A549 (cell line): ENCODE measurements at regions not wholly inside any gene's neighbourhood (a gene's known extent, or its start where the extent isn't known, plus 50 kb on each side); places are given as distances from the start of the nearest gene placed in this dataset.
"Not testable (repeated sequence)": the region's sequence is repeated elsewhere in the genome, so short reads cannot be mapped to it uniquely, and the experiment has no call there.

Experiments
- ATAC-seq, 2 experiments: fragments of 200-7000 bp in 1 of 2; fragments of >200 bp in 1 of 2; cut with Nextera tagmentation in 1 of 2; cut with Tn5 transposase in 1 of 2; 3 replicates each; pipeline versions ENCODE4 v1.8.0 to v1.9.1; 2018 to 2020; ENCODE audit warnings: mild to moderate bottlenecking in 1 of 2, moderate library complexity in 1 of 2
- CTCF ChIA-PET: fragments of 300-600 bp; sonication (Branson Sonifier 250); formaldehyde crosslinking; extraction: SDS; loops from one replicate; lab custom pipeline; 2021; ENCODE audit warnings: antibody characterized with exemption, inconsistent platforms; lab: Yijun Ruan, JAX
- POLR2A ChIA-PET: fragments of 350-600 bp; formaldehyde crosslinking; extraction: SDS; loops from one replicate; lab custom pipeline; 2021; ENCODE audit warnings: antibody characterized with exemption, inconsistent platforms; lab: Yijun Ruan, JAX
- DNase-seq, 2 experiments: peaks; one replicate each; pipeline versions ENCODE4 v3.0.0 to v3.0.0-alpha.2; 2011 to 2016; ENCODE audit warnings: low read depth in 1 of 2, low spot score in 1 of 2
- FAIRE-seq: peaks from 2 replicates; lab custom pipeline; 2011; peaks lifted over from hg19 to GRCh38; lab: Jason Lieb, UNC
- H3K27ac ChIP-seq, 2 experiments: fragments of >200 bp; sonication (Bioruptor Twin); formaldehyde crosslinking; 3 replicates each; pipeline ENCODE4 v1.5.1; 2016 to 2017
- H3K4me1 ChIP-seq: fragments of >200 bp; sonication (Bioruptor Twin); formaldehyde crosslinking; 3 replicates; pipeline ENCODE4 v1.6.1; 2016
- H3K4me2 ChIP-seq: fragments of >200 bp; sonication (Bioruptor Twin); formaldehyde crosslinking; 3 replicates; pipeline ENCODE4 v1.6.1; 2016
- H3K4me3 ChIP-seq: fragments of >200 bp; sonication (Bioruptor Twin); formaldehyde crosslinking; 3 replicates; pipeline ENCODE4 v1.5.1; 2016
- H3K9me3 ChIP-seq: fragments of >200 bp; sonication (Bioruptor Twin); formaldehyde crosslinking; 3 replicates; pipeline ENCODE4 v1.6.1; 2016
- POLR2A ChIP-seq: IDR thresholded peaks from 2 replicates; pipeline ENCODE4 v1.6.1; 2012; ENCODE audit warnings: mild to moderate bottlenecking, low read length
- SMC3 ChIP-seq: fragments of >200 bp; sonication (Bioruptor Twin); formaldehyde crosslinking; IDR thresholded peaks from 3 replicates; pipeline ENCODE4 v1.6.1; 2018; ENCODE audit warnings: inconsistent platforms
- WGBS: methylation state at CpG from one replicate; pipeline ENCODE4 v1.1.6; 2017; ENCODE audit errors: missing lambda C conversion rate; 5-methylcytosine and 5-hydroxymethylcytosine counted together

DNA sequence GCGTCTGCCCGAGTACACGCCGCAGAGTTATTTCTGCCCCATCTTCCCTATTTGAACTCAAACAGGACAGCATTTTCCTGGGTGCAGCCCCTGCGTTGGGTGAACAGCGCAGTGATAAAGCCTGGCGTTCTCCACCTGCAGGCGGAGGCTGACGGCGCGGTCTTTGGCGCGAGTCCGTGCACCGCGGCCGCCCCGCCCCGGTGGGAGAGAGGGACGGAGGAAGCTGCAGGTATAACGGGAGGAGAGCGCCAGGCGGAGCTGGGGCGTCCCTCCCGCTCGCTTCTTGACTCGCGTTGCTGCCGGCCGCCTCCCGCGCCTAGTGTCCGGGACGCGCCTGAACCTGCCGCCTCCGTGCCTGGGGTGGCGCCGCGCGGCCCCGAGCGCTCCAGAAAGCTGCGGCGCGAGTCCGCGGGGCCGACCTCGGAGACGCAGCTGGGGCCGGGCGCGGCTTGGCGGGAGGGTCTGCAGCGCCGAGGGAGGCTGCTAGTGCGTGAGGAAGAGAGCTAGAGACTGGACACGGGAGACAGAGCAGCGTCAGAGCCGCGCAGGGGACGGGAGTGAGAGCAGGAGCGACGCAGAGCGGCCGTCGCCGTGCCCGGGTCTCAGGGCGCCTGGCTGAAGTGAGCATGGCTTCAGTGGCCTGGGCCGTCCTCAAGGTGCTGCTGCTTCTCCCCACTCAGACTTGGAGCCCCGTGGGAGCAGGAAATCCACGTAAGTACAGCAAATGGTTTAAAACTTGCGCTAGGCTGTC is 140.7 kb downstream of the SPATA31A7 start:
- Histone ChIP-seq H3K27ac (peak overlapping the region; percentile 65 to 80), H3K4me2 (peak overlapping the region; percentile 26; the same call in 1 of the 3 replicates), H3K4me3 (peak overlapping the region; percentile 40)
- POLR2A ChIA-PET, CTCF ChIA-PET, H3K9me3 ChIP-seq, FAIRE-seq, H3K4me1 ChIP-seq, DNase-seq: not testable (repeated sequence)
- 3% methylated on average over 18 of the region's 75 CpGs for WGBS
- TF ChIP-seq POLR2A (0 out of 2 replicates have a peak, but pooled peaks have one; percentile 10), SMC3 (0 out of 3 replicates have a peak, but pooled peaks have one; percentile 5)
- ATAC-seq, result peak in 1 of 2 experiments; percentile 82; a peak in 2 of 6 replicates

DNA sequence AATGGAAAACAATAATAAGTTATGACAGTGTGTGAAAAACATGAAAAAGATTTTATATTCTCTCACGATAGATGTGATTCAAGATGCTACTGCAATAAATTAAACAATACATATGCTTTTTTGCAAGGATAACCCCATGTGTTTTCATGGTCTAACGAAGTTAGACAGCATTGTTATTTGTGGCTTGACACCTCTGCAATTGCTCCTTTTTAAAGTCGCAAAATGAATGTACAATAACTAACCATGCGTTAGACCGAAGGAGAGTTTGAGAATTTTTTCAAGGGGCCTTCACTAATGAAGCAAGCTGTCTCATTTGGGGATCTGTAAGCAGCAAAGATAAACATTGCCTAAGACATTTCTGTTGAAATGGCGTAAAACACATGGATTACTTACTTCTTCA is 167.1 kb downstream of the SPATA31A7 start:
- H3K27ac ChIP-seq, H3K4me2 ChIP-seq, FAIRE-seq, DNase-seq, CTCF ChIA-PET, POLR2A ChIA-PET, H3K9me3 ChIP-seq, ATAC-seq, H3K4me1 ChIP-seq, H3K4me3 ChIP-seq: not testable (repeated sequence)
- WGBS, result 100% methylated on average over 2 of the region's 6 CpGs

DNA sequence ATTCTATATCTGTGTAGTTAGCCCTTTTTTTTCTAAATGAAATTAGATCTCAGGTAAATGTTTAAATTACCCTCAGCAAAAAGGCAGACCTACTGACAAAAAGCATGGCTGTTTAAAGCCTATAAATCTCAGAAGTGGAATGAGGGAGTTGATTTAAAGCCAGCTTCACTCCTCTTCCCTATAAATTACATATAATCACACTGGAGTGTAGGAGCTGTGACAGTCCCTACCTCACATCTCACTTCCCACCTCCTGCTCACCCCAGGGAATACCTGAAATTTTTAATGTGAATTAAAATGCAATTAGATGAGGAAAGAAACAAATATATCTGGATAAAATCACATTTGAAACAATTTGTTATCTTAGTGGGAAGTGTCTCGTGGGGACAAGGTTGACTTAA is 184.6 kb downstream of the SPATA31A7 start:
- H3K4me2 ChIP-seq, FAIRE-seq, H3K4me3 ChIP-seq, ATAC-seq, H3K27ac ChIP-seq, H3K9me3 ChIP-seq, POLR2A ChIA-PET, DNase-seq, CTCF ChIA-PET, H3K4me1 ChIP-seq: not testable (repeated sequence)
- 88% methylated on average over 1 of the region's 1 CpG for WGBS

DNA sequence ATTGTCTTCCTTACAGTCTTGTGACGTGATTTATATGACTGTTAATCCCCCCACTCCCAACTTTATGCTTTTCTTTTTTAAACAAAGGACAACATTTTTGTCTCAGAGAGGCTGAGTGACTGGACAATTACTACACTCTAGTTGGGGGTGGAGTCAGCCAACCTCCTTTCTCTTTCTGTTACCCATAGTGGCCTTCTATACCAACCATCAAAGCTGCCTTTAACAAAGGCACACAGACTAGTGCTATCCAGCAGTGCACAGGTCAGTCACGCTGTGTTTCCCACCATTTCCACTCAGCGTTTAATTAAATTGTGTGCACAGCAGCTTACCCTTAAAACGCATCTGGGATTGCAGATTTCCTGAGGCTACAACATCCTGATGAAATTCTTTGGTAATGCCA is 186.3 kb downstream of the SPATA31A7 start:
- H3K4me2 ChIP-seq, ATAC-seq, H3K4me1 ChIP-seq, POLR2A ChIA-PET, DNase-seq, H3K27ac ChIP-seq, FAIRE-seq, H3K4me3 ChIP-seq, H3K9me3 ChIP-seq, CTCF ChIA-PET: not testable (repeated sequence)
- no CpG with 5 or more reads among the region's 4 CpGs for WGBS

DNA sequence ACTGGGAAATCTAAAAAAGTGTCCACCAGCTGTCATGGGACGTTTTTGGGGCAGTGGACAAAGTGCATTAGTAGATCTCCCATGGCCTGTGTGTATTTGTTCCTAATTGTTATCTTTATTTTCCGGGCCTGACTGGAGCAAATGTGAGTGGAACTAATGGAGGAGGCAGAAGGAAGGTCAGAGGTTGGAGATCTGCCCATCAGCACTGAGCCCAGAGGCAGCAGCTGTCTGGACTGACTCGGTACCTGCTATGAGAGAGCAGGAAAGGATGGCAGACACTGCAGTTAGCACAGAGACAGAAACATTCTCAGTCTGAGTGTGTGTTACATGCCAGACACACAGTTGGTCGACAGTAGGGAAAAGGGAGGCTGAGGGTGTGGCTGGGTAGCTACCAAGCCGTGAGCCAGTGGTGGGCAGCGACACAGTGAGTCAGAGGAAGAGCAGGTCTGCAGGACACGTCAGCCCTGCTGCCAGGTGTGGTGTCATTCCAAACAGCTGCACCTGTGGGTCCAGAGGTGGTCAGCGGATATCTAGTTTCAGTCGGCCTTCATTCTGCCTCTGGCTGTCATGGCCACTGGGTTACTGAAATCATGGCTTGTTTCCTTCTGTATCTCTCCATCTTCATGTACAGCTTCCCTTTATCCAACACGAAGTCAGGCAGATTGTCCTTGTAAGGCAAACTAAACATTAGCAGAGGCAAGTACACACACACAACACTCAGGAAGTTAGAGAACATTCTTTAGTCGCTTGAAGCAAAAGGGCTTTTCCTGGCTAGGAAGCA is 196.4 kb downstream of the SPATA31A7 start:
- DNase-seq, CTCF ChIA-PET, H3K9me3 ChIP-seq, POLR2A ChIA-PET, H3K4me1 ChIP-seq, H3K27ac ChIP-seq, FAIRE-seq, H3K4me3 ChIP-seq, H3K4me2 ChIP-seq, ATAC-seq: not testable (repeated sequence)
- WGBS, result no CpG with 5 or more reads among the region's 11 CpGs

DNA sequence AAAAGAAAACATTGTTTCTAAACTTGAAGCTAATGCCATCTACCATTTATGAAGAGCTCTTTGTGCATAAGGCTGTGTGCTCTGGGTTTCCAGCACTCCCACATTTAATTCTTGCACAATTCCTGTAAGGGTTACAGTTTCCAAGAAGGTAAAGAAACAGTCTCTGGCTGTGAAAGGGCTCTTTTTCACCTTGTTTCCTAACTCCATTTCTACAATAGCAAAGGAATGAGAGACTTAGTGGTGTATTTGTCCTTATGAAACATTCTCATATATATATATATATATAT is 196.9 kb downstream of the SPATA31A7 start:
- FAIRE-seq, H3K4me3 ChIP-seq, H3K4me2 ChIP-seq, ATAC-seq, H3K27ac ChIP-seq, H3K9me3 ChIP-seq, CTCF ChIA-PET, H3K4me1 ChIP-seq, POLR2A ChIA-PET, DNase-seq: not testable (repeated sequence)

DNA sequence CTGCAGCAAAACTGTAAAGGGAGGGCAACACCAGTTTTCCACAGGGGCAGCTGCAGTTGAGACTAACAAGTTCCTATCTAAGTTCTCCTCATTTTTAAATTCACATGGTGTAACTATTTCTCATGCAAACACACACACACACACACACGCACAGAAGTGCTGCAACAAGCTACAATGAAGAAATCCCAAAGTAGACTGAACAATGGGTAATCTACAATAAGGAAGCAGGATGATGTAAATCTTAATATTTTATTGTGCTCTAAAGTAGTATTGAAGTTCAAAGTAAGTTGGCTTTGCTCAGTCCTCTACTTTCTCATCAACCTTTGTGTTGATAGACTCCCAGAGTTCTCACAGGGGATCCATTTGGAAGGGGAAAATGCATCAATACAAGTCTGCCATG is 212.9 kb downstream of the SPATA31A7 start:
- FAIRE-seq, H3K4me1 ChIP-seq, H3K4me3 ChIP-seq, DNase-seq, CTCF ChIA-PET, H3K4me2 ChIP-seq, ATAC-seq, POLR2A ChIA-PET, H3K27ac ChIP-seq, H3K9me3 ChIP-seq: not testable (repeated sequence)
- no CpG with 5 or more reads among the region's 1 CpG for WGBS

DNA sequence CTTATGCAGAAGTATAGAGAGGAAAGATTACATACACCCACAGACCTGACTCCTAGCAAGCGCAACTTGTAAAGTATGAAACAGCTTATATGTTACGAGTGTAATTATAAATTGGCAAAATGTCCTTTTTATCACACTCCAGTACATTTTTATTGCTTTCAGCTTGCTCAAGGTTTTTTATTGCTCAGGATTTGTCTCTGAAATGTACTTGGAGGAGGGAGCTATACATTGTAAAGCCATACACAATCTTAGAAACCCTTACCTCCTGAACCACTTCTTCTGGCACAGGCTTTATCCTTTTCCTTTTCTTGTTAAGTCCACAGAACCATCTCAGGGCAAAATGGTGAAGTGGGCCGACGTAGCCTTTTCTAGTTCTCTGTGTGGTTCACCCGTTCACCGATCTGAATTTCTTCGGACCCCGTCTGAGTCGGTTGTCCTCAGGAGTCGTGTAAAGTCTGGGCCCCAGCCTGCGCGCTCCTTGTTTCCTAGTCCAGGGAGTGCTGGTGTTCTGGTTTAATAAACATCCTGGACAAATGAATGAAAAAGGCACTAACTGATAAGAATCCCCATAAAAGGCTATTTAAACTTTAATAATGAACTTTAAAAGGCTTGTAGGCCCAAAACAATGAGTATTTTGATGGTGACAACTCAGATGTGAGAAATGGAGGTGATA is 222.2 kb downstream of the SPATA31A7 start:
- CTCF ChIA-PET, ATAC-seq, POLR2A ChIA-PET, H3K4me2 ChIP-seq, H3K4me1 ChIP-seq, H3K27ac ChIP-seq, FAIRE-seq, H3K4me3 ChIP-seq, H3K9me3 ChIP-seq, DNase-seq: not testable (repeated sequence)
- 92% methylated on average over 8 of the region's 12 CpGs for WGBS

DNA sequence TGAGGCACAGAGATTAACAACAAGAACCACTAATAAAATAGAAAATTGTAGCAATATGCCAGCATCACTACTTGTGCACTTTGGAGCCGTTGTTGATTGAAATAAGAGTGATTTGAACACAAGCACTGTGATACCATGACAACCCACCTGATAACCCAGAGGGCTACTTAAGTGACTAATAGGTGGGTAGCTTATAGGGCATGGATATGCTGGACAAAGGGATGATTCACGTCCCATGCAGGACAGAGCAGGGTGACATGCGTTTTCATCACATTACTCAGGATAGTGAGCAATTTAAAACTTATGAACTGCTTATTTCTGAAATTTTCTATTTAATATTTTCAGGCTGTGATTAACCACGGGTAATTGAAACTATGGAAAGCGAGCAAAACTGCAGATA is 222.9 kb downstream of the SPATA31A7 start:
- H3K9me3 ChIP-seq, H3K27ac ChIP-seq, FAIRE-seq, H3K4me2 ChIP-seq, CTCF ChIA-PET, DNase-seq, H3K4me1 ChIP-seq, H3K4me3 ChIP-seq, POLR2A ChIA-PET, ATAC-seq: not testable (repeated sequence)
- WGBS, result 74% methylated on average over 2 of the region's 5 CpGs

DNA sequence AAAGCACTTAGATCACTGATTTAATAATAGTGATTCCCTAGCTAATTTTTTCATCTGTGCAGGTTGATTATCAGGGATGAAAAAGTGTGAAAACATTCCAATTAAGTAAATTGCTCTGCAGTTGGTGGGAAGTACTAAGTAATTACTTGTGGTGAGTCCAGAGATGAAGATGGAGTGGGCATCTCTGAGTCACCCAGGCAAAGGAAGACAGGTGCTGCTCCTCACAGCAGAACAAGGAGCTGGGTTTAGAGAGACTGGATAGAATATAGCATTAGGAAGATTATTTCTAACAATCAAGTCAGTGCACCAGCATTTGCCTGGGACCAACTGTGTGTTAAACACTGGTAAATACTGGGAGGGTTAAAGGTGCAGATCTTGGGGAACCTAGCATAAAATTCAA is 228.3 kb downstream of the SPATA31A7 start:
- H3K9me3 ChIP-seq, H3K4me3 ChIP-seq, CTCF ChIA-PET, H3K27ac ChIP-seq, H3K4me1 ChIP-seq, POLR2A ChIA-PET, H3K4me2 ChIP-seq, DNase-seq, ATAC-seq, FAIRE-seq: not testable (repeated sequence)
